H4 (cell line): ENCODE measurements at regions not wholly inside any gene's neighbourhood (a gene's known extent, or its start where the extent isn't known, plus 50 kb on each side); places are given as distances from the start of the nearest gene placed in this dataset.

Source experiments
- DNase-seq: peaks from one replicate; pipeline ENCODE4 v3.0.0-alpha.2; 2015; ENCODE audit warnings: low spot score

GRCh38 chr3:170753421-170754310 lies 116.3 kb downstream of the RPL22L1 start:
- DNase-seq = no peak

GRCh38 chr3:170752571-170753155 lies 117.3 kb downstream of the RPL22L1 start:
- no peak for DNase-seq

- peak; percentile 83 for DNase-seq
These were observed 118.1 kb downstream of the RPL22L1 start for GRCh38 chr3:170751899-170752293.

- peak; percentile 95 for DNase-seq
These were observed 118.7 kb downstream of the RPL22L1 start for GRCh38 chr3:170751083-170751898.

GRCh38 chr3:170750478-170750830 lies 119.5 kb downstream of the RPL22L1 start:
- no peak for DNase-seq

- no peak for DNase-seq
These were observed 120.1 kb downstream of the RPL22L1 start for GRCh38 chr3:170749765-170750477.

GRCh38 chr3:170749185-170749584 lies 120.8 kb downstream of the RPL22L1 start:
- DNase-seq = no peak

- no peak for DNase-seq
These were observed 123.6 kb downstream of the RPL22L1 start for GRCh38 chr3:170746175-170746942.

GRCh38 chr3:170745211-170745718 lies 124.7 kb downstream of the RPL22L1 start:
- DNase-seq = peak; percentile 18

GRCh38 chr3:170741756-170742529 lies 128.1 kb downstream of the RPL22L1 start:
- peak; percentile 48 for DNase-seq

GRCh38 chr3:170740726-170741591 lies 129.0 kb downstream of the RPL22L1 start:
- DNase-seq = peak; percentile 85

- DNase-seq = no peak
These were observed 129.7 kb downstream of the RPL22L1 start for GRCh38 chr3:170740285-170740684.

GRCh38 chr3:170739410-170739809 lies 130.6 kb downstream of the RPL22L1 start:
- DNase-seq = no peak

- no peak for DNase-seq
These were observed 131.2 kb downstream of the RPL22L1 start for GRCh38 chr3:170738766-170739165.

- DNase-seq = no peak
These were observed 132.4 kb downstream of the RPL22L1 start for GRCh38 chr3:170737498-170738162.

- DNase-seq = no peak
These were observed 134.2 kb downstream of the RPL22L1 start for GRCh38 chr3:170735821-170736220.

GRCh38 chr3:170734735-170735065 lies 135.3 kb downstream of the RPL22L1 start:
- no peak for DNase-seq

GRCh38 chr3:170734043-170734734 lies 135.8 kb downstream of the RPL22L1 start:
- DNase-seq = no peak
